ENCODE measurements at regions not wholly inside any gene's neighbourhood (a gene's known extent, or its start where the extent isn't known, plus 50 kb on each side); places are given as distances from the start of the nearest gene placed in this dataset.
"Not testable (repeated sequence)": the region's sequence is repeated elsewhere in the genome, so short reads cannot be mapped to it uniquely, and the experiment has no call there.

DNA sequence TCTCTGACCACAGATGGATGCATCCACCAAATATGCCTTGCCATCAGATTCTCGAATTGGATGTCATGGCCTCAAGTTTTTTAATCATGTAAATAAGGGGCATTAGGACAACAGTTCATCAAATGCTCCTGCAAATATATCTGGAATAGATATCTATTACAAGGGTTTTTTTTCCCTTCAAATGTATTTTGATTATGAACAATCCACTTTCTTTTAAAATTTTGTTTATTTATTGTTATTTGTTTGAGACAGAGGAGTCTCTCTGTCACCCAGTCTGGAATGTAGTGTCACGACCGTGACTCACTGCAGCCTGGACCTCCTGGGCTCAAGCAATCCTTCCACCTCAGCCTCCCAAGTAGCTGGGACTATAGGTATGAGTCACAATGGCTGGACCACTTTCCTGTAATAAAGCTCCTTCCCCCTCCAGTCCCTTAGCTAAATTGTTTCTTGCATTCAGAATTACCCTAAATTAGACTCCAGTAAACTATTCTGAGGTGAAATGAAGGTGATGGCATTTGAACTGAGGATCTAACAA is 1412.1 kb downstream of the EFNA5 start:
- POLR2A ChIA-PET, result no interaction called here

DNA sequence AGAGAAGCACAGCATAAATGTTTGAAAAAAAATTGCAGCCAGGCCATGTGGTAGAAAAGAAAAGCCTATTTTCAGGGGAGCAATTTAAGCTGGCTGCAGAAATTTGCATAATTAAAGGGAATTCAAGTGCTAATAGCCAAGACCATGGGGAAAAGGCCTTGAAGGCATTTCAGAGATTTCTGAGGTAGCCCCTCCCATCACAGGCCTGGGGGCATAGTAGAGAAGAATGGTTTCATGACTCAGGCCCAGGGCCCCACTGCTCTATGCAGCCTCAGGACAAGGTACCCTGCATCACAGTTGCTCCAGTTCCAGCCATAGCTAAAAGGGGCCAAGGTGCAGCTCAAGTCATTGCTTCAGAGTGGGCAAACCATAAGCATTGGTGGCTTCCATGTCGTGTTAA is 1416.0 kb downstream of the EFNA5 start:
- no TSS peak for BruUV-seq (replicated peaks)
- intact Hi-C loops (cut with micrococcal nuclease), result no loop called here
- ChIA-PET CTCF (no interaction called here), POLR2A (no interaction called here)
- TF ChIP-seq, protein P1, sequence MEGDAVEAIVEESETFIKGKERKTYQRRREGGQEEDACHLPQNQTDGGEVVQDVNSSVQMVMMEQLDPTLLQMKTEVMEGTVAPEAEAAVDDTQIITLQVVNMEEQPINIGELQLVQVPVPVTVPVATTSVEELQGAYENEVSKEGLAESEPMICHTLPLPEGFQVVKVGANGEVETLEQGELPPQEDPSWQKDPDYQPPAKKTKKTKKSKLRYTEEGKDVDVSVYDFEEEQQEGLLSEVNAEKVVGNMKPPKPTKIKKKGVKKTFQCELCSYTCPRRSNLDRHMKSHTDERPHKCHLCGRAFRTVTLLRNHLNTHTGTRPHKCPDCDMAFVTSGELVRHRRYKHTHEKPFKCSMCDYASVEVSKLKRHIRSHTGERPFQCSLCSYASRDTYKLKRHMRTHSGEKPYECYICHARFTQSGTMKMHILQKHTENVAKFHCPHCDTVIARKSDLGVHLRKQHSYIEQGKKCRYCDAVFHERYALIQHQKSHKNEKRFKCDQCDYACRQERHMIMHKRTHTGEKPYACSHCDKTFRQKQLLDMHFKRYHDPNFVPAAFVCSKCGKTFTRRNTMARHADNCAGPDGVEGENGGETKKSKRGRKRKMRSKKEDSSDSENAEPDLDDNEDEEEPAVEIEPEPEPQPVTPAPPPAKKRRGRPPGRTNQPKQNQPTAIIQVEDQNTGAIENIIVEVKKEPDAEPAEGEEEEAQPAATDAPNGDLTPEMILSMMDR (IDR thresholded peaks at IDR 0.05; ENCODE audit: unreplicated experiment), result no peak
- no peaks in the 10 kb centered on the region for H3K27me3 Mint-ChIP-seq (ENCODE audit: insufficient read depth, unreplicated experiment)
- H3K9me3 Mint-ChIP-seq (ENCODE audit: unreplicated experiment), result no peaks in the 10 kb centered on the region
- no peak overlapping the region for H3K4me3 Mint-ChIP-seq (ENCODE audit: unreplicated experiment)
- H3K27ac Mint-ChIP-seq (ENCODE audit: low read depth, unreplicated experiment), result no peak overlapping the region
- no peaks in the 10 kb centered on the region for H3K36me3 Mint-ChIP-seq (ENCODE audit: insufficient read depth, unreplicated experiment)
- no peak for DNase-seq (ENCODE audit: unreplicated experiment)
- H3K4me1 Mint-ChIP-seq (ENCODE audit: insufficient read depth, unreplicated experiment), result no peaks in the 10 kb centered on the region

More for the DNA sequence above, 1412.1 kb downstream of the EFNA5 start:
- Mint-ChIP-seq H3K4me3 (ENCODE audit: unreplicated experiment) (no peak overlapping the region), H3K27me3 (ENCODE audit: insufficient read depth, unreplicated experiment) (no peaks in the 10 kb centered on the region), H3K36me3 (ENCODE audit: insufficient read depth, unreplicated experiment) (no peaks in the 10 kb centered on the region), H3K9me3 (ENCODE audit: unreplicated experiment) (no peaks in the 10 kb centered on the region), H3K4me1 (ENCODE audit: insufficient read depth, unreplicated experiment) (no peaks in the 10 kb centered on the region), H3K27ac (ENCODE audit: low read depth, unreplicated experiment) (no peak overlapping the region)
- DNase-seq (ENCODE audit: unreplicated experiment), result peak; percentile 16
- CTCF ChIA-PET, result interaction anchor here (0.5 to 0.6 kb wide), 2 partner anchors 568 to 1015 kb away, joined by 3 to 5 read pairs; no protein-coding TSS in a partner anchor
- BruUV-seq (replicated peaks), result no TSS peak
- TF ChIP-seq, protein P1 (IDR thresholded peaks at IDR 0.05; ENCODE audit: unreplicated experiment), result no peak
- intact Hi-C loops (cut with micrococcal nuclease), result no loop called here

DNA sequence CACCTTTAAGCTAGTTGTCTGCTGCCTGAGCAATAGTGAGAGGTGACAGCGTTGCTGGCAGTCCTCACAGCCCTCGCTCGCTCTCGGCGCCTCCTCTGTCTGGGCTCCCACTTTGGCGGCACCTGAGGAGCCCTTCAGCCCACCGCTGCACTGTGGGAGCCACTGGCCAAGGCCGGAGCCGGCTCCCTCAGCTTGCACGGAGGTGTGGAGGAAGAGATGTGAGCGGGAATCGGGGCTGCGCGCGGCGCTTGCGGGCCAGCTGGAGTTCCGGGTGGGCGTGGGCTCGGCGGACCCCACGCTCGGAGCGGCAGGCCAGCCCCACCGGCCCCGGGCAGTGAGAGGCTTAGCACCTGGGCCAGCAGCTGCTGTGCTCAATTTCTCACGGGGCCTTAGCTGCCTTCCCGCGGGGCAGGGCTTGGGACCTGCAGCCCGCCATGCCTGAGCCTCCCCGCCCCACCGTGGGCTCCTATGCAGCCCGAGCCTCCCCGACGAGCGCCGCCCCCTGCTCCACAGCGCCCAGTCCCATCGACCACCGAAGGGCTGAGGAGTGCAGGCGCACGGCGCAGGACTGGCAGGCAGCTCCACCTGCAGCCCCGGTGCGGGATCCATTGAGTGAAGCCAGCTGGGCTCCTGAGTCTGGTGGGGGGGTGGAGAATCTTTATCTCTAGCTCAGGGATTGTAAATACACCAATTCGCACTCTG is 1424.5 kb downstream of the EFNA5 start:
- intact Hi-C loops (cut with micrococcal nuclease); POLR2A ChIA-PET; H3K36me3 Mint-ChIP-seq (ENCODE audit: insufficient read depth, unreplicated experiment); H3K4me1 Mint-ChIP-seq (ENCODE audit: insufficient read depth, unreplicated experiment); H3K27ac Mint-ChIP-seq (ENCODE audit: low read depth, unreplicated experiment); DNase-seq (ENCODE audit: unreplicated experiment); BruUV-seq (replicated peaks); H3K4me3 Mint-ChIP-seq (ENCODE audit: unreplicated experiment); H3K27me3 Mint-ChIP-seq (ENCODE audit: insufficient read depth, unreplicated experiment); H3K9me3 Mint-ChIP-seq (ENCODE audit: unreplicated experiment): not testable (repeated sequence)
- CTCF ChIA-PET, result interaction anchor here (0.6 kb wide), 1 partner anchor 368 kb away, joined by 3 read pairs; no protein-coding TSS in a partner anchor

DNA sequence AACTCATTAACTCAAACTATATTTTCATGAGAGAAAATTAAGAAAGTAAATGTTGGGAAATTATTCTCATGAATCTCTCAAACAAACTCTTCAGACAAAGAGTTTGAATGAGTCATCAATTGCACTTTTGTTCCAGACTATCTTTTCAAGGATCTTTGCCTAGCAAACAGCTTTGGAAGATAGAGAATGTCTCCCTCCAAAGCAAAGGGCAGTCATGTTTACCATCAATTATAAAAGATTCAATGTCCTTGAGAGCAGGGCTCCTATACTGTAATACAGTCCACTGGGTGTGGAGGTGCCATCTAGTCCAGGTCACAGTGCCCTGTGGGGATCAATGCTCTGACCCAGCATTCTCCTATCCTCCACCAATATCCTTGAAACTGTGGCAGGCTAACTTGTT is 1429.3 kb downstream of the EFNA5 start:
- no peaks in the 10 kb centered on the region for H3K27me3 Mint-ChIP-seq (ENCODE audit: insufficient read depth, unreplicated experiment)
- intact Hi-C loops (cut with micrococcal nuclease), result no loop called here
- no peaks in the 10 kb centered on the region for H3K36me3 Mint-ChIP-seq (ENCODE audit: insufficient read depth, unreplicated experiment)
- CTCF ChIA-PET, result no interaction called here
- H3K9me3 Mint-ChIP-seq (ENCODE audit: unreplicated experiment), result no peaks in the 10 kb centered on the region
- H3K4me1 Mint-ChIP-seq (ENCODE audit: insufficient read depth, unreplicated experiment), result no peaks in the 10 kb centered on the region
- peak; percentile 8 for DNase-seq (ENCODE audit: unreplicated experiment)
- TF ChIP-seq, protein P1 (IDR thresholded peaks at IDR 0.05; ENCODE audit: unreplicated experiment), result no peak
- BruUV-seq (replicated peaks), result no TSS peak
- no peak overlapping the region for H3K27ac Mint-ChIP-seq (ENCODE audit: low read depth, unreplicated experiment)
- H3K4me3 Mint-ChIP-seq (ENCODE audit: unreplicated experiment), result no peak overlapping the region
- POLR2A ChIA-PET, result no interaction called here

All from MCF 10A (cell line).